Endodermal cell (in vitro differentiated cells): ENCODE measurements at regions not wholly inside any gene's neighbourhood (a gene's known extent, or its start where the extent isn't known, plus 50 kb on each side); places are given as distances from the start of the nearest gene placed in this dataset.

Experiments
- DNase-seq: peaks from one replicate; pipeline ENCODE4 v3.0.0-alpha.2; 2017
- H3K27ac ChIP-seq: 2 replicates; pipeline ENCODE4 v1.5.1; 2013; ENCODE audit warnings: mild to moderate bottlenecking, low read depth, low read length, moderate library complexity
- H3K27me3 ChIP-seq: 2 replicates; pipeline ENCODE4 v1.6.1; 2013; ENCODE audit warnings: mild to moderate bottlenecking, low read length, moderate library complexity; ENCODE audit not compliant: insufficient read depth, control insufficient read depth, poor library complexity, severe bottlenecking
- H3K36me3 ChIP-seq: 2 replicates; pipeline ENCODE4 v1.7.0; 2013; ENCODE audit warnings: mild to moderate bottlenecking, low read length, moderate library complexity; ENCODE audit not compliant: control insufficient read depth, insufficient read depth
- H3K4me1 ChIP-seq: one replicate; pipeline ENCODE4 v1.7.0; 2013; ENCODE audit warnings: low read length; ENCODE audit not compliant: control insufficient read depth, insufficient read depth
- H3K4me3 ChIP-seq: 2 replicates; pipeline ENCODE4 v1.5.1; 2013; ENCODE audit warnings: mild to moderate bottlenecking, low read length, moderate library complexity
- H3K9ac ChIP-seq: 2 replicates; pipeline ENCODE4 v1.6.1; 2013; ENCODE audit warnings: mild to moderate bottlenecking, low read length, moderate library complexity; ENCODE audit not compliant: poor library complexity, severe bottlenecking; ENCODE audit errors: extremely low read depth
- H3K9me3 ChIP-seq: 2 replicates; pipeline ENCODE4 v1.6.1; 2013; ENCODE audit warnings: mild to moderate bottlenecking, low read length, moderate library complexity; ENCODE audit not compliant: control insufficient read depth
- H3K27ac Mint-ChIP-seq: 2 replicates; pipeline ENCODE4 v1.8.0; 2020; ENCODE audit warnings: mixed read lengths
- H3K27me3 Mint-ChIP-seq: 2 replicates; pipeline ENCODE4 v1.8.0; 2021; ENCODE audit warnings: mild to moderate bottlenecking, mixed read lengths; ENCODE audit not compliant: insufficient read depth
- H3K36me3 Mint-ChIP-seq: 2 replicates; pipeline ENCODE4 v1.8.0; 2020; ENCODE audit warnings: low read depth, mixed read lengths
- H3K4me1 Mint-ChIP-seq: 2 replicates; pipeline ENCODE4 v1.8.0; 2020; ENCODE audit warnings: mixed read lengths
- H3K4me3 Mint-ChIP-seq: 2 replicates; pipeline ENCODE4 v1.8.0; 2020; ENCODE audit warnings: mild to moderate bottlenecking, moderate library complexity, mixed read lengths
- H3K9me3 Mint-ChIP-seq: 2 replicates; pipeline ENCODE4 v1.8.0; 2020; ENCODE audit warnings: mild to moderate bottlenecking, mixed read lengths
- WGBS, 2 experiments: methylation state at CpG; one replicate each; pipeline versions ENCODE4 v1.1.5 to v1.1.7; 2013; ENCODE audit warnings: missing lambda C conversion rate in 2 of 2, mixed read lengths in 1 of 2; ENCODE audit not compliant: insufficient coverage in 1 of 2, insufficient read length in 1 of 2; 5-methylcytosine and 5-hydroxymethylcytosine counted together
- TF ChIP-seq, protein P1 (sequence below): fragments of 200-600 bp; sonication (generic); conservative IDR thresholded peaks from 2 replicates; pipeline ENCODE4 v1.5.0; 2021; ENCODE audit warnings: antibody characterized with exemption, mild to moderate bottlenecking

DNA sequence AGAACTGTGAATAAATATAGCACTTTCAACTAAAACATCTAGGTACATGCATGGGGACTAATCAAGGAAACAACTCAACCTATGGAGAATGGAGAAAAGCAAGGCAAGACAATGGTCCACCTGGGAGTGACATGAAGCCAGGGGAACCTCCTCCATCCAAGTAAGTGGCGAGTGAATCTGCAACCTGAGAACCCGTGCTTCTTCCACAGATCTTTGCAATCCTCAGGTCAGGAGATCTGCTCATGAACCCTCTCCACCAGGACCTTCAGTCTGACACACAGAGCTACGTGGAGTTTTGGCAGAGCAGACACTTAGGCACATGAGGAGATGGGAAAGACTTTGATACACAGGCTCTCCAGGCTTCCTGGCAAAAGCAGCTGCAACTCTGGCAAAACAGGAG, 58.8 kb upstream of the KHDRBS2 start:
- H3K9me3 ChIP-seq, result no peaks in the 10 kb centered on the region

DNA sequence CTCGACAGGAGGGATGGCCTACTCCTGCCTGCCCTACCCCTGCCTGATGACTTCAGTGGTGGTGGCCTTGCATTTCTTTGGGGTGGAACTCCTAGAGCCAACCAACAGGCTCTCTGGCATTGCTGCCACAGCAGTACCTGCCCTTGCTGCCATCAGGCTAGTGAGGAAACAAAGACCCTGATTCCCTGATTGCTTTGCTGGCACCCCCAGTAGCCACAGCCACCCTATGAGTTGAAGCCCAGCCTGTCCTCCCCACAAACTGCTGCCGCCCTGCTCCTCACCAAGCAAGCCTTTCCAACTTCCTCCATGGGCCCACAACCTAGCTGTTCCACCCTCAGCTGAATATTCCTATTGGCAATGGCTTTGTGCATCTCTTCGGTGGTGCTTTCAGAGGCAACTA, 52.5 kb upstream of the KHDRBS2 start:
- Mint-ChIP-seq H3K27me3 (peaks cover 2% of the 10 kb centered on the region), H3K4me1 (no peaks in the 10 kb centered on the region), H3K4me3 (no peak overlapping the region), H3K27ac (no peak overlapping the region), H3K9me3 (no peaks in the 10 kb centered on the region), H3K36me3 (no peaks in the 10 kb centered on the region)
- no peaks in the 10 kb centered on the region for H3K9me3 ChIP-seq
- TF ChIP-seq, protein P1, sequence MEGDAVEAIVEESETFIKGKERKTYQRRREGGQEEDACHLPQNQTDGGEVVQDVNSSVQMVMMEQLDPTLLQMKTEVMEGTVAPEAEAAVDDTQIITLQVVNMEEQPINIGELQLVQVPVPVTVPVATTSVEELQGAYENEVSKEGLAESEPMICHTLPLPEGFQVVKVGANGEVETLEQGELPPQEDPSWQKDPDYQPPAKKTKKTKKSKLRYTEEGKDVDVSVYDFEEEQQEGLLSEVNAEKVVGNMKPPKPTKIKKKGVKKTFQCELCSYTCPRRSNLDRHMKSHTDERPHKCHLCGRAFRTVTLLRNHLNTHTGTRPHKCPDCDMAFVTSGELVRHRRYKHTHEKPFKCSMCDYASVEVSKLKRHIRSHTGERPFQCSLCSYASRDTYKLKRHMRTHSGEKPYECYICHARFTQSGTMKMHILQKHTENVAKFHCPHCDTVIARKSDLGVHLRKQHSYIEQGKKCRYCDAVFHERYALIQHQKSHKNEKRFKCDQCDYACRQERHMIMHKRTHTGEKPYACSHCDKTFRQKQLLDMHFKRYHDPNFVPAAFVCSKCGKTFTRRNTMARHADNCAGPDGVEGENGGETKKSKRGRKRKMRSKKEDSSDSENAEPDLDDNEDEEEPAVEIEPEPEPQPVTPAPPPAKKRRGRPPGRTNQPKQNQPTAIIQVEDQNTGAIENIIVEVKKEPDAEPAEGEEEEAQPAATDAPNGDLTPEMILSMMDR, result no peak
- no peak overlapping the region for H3K9ac ChIP-seq
- no peaks in the 10 kb centered on the region for H3K27me3 ChIP-seq
- no peaks in the 10 kb centered on the region for H3K4me1 ChIP-seq
- no peak overlapping the region for H3K27ac ChIP-seq
- no peaks in the 10 kb centered on the region for H3K36me3 ChIP-seq
- DNase-seq, result no peak
- no peak overlapping the region for H3K4me3 ChIP-seq
- WGBS, 2 experiments, result 86 to 100% methylated on average over 3 of the region's 3 CpGs

More for the DNA sequence above, 58.8 kb upstream of the KHDRBS2 start:
- Histone ChIP-seq H3K4me3 (no peak overlapping the region), H3K9ac (no peak overlapping the region), H3K27me3 (no peaks in the 10 kb centered on the region), H3K36me3 (no peaks in the 10 kb centered on the region), H3K4me1 (no peaks in the 10 kb centered on the region), H3K27ac (no peak overlapping the region)
- no peaks in the 10 kb centered on the region for H3K27me3 Mint-ChIP-seq
- H3K9me3 Mint-ChIP-seq, result peaks cover 4% of the 10 kb centered on the region
- 93 to 96% methylated on average over 3 of the region's 3 CpGs for WGBS, 2 experiments
- no peak for DNase-seq
- H3K27ac Mint-ChIP-seq, result no peak overlapping the region
- TF ChIP-seq, protein P1, result no peak
- no peaks in the 10 kb centered on the region for H3K36me3 Mint-ChIP-seq
- no peak overlapping the region for H3K4me3 Mint-ChIP-seq
- no peaks in the 10 kb centered on the region for H3K4me1 Mint-ChIP-seq
